ENCODE measurements at regions not wholly inside any gene's neighbourhood (a gene's known extent, or its start where the extent isn't known, plus 50 kb on each side); places are given as distances from the start of the nearest gene placed in this dataset.
"Not testable (repeated sequence)": the region's sequence is repeated elsewhere in the genome, so short reads cannot be mapped to it uniquely, and the experiment has no call there.

DNA sequence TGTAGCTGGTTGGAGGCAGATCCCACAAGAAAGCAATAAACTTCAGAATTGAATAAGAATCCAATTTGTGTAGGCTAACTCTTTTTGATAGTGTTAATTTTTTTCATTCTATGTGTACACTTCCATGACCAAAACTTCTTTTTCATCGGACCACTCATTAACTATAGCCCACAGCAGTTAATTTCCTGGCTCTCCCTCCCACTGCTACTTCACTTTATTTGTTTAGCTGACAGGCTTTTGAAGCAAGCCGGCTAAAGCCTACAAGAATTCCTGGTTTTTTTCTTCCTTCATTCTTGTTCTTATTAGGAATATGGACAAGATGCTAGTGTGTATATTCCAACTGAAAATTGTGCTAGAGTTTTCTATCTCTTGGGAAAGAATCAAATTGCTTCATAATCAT lies 329.2 kb upstream of the CCNH start:
- DNase-seq = no peak

DNA sequence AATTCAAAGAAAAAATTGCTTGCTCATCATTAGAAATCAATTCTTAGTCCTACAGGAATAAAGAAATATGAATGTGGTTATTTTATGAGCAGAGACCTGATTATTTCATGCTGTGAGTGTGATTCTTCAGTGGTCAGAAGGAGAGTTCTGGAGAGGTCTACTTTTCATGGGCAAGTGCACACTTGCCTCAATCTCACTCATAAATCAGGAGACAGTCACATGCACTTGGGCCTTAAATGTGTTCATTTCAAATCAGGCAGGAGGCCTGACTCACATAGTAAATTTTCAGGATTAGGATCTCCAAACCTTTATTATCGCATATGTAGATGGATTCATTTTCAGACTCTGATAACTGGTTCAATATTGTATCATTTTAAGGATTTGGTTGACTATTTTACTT lies 323.2 kb upstream of the CCNH start:
- DNase-seq = no peak

DNA sequence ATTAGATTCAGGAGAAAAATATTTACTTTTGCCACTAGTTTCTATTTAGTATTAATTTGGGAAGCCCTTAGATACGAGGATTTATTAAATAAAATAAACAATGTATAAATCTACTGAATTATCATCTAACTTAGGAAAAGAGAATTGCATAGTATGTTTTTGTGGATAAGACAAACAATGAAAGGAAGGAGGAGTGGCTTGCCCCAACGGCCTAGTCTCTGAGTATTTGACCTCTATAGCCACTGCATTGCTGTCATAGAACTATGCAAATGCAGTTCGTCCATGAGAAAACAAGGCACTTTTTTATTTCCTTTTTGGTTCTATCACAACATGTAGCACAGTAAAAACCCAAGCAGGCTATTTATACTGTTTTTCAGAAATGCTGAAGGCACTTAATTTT lies 321.2 kb upstream of the CCNH start:
- no peak for DNase-seq

GRCh38 chr5:87732875-87733768 lies 320.4 kb upstream of the CCNH start:
- DNase-seq = no peak

GRCh38 chr5:87729781-87730180 lies 317.1 kb upstream of the CCNH start:
- DNase-seq = no peak

DNA sequence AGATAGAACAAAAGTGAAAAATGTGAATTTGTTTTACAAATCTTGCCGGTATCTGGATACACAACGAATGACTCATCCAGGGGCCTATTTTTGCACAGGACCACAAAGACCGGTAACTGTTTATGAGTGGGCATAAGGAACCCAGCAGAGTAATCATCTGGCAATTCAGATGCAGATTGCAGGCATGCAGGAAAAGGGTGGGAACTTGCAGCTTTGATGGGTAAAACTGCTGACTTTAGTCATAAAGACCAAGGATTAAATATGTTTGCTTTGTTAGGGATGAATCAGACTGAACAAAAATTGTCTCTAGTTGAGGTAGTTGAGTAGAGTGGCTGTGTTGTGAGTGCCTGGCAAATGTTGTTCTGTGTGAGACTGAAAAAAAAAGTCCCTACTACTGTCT lies 309.6 kb upstream of the CCNH start:
- DNase-seq = no peak

GRCh38 chr5:87718224-87718925 lies 305.6 kb upstream of the CCNH start:
- DNase-seq = not testable (repeated sequence)

GRCh38 chr5:87717761-87718160 lies 305.0 kb upstream of the CCNH start:
- no peak for DNase-seq

GRCh38 chr5:87705876-87706275 lies 293.1 kb upstream of the CCNH start:
- no peak for DNase-seq

GRCh38 chr5:87686975-87687374 lies 274.2 kb upstream of the CCNH start:
- no peak for DNase-seq

- no peak for DNase-seq
Measured at GRCh38 chr5:87686018-87686417, 273.3 kb upstream of the CCNH start.

- DNase-seq = no peak
Measured at GRCh38 chr5:87674235-87674634, 261.5 kb upstream of the CCNH start.

DNA sequence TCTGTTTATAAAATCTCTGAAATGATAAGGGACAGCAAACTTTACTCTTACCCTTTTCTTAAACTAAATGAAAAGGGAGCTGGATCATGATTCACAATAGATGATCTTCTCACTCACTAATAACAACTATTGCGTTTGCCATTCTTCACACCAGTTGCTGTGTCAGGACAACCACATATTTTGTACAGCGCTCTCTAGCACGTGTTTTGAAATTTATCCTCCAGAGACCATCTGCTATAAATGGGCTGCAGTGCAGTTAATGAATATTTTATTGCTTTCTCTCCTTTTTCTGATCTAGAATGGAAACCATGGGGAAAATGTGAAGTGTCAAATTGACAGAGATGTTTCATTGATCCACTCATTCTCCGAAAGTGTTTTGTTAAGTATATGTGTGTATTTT lies 258.4 kb upstream of the CCNH start:
- DNase-seq = no peak

GRCh38 chr5:87665166-87665565 lies 252.4 kb upstream of the CCNH start:
- DNase-seq = no peak

DNA sequence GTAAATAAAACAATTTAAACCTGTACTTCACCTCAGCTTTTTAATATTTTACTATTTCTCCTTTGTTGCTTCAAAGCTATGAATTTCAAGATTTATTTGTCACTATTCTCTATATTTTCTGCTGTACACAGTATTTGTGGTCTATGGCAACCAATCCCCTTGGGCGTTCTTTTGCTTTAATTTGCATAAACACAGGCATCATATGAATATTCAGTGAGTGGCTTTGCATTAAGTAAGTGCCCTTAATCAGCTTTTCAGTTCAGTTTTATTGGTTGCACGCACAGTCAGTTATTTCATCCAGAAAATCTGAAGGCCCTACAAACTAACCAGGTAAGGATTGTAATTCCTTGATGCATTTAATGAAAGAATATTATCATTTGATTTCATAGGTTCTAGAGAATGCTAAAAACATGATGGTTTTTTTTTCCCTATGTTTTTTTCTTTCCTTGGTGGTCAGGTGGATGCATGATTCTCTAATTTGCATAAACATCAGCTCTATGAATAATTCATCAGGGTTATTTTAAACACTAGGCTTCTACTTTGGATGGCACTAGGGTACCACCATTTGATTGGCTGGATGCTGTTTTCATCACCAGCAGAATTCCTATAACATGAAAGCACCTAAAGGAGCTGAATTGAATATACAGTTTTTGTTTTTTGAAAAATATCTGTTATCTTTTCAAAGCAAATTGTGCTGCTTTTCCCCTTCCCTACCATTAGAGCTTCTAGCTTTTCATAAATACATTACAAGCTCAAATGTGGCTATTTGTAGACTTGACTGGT lies 249.2 kb upstream of the CCNH start:
- DNase-seq = no peak

DNA sequence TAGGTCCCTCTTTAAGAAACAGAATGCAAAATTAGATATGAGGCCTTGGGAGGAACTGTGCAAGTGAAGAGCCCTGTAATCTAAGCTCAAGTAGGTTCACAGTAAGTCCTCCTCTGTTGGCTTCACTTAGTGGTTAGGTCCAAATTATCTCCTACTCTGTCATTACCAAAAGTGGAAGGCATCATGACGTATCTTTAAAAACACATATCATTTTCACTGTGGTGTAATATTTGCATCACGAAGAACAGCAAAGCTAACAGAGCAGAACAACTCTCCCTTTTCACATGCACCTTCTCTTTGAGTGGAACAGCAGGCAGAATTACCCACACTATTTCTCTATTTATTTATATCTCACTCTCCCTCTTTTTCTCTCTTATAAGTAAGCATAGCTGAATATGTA lies 240.5 kb upstream of the CCNH start:
- no peak for DNase-seq

GRCh38 chr5:87650284-87650683 lies 237.6 kb upstream of the CCNH start:
- no peak for DNase-seq

- no peak for DNase-seq
Measured at GRCh38 chr5:87649455-87649854, 236.7 kb upstream of the CCNH start.

DNA sequence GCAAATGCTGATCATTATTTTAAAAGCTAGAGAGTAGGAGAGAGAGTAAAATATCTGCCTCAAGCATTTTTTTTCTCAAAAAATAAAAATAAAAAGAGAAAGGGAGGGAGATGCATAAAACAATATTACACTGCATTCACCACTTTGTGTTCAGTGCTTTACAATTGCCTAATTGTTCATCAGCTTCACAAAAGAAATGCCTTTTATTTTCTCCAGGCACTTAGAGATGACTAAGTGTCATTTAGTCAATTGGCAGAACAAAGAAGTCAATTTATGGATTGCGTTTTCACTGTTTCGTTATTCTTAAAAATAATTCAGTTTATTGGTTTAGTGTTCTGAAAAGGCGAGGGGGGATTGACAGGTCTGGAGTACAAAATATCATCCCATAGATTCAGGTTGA lies 232.5 kb upstream of the CCNH start:
- DNase-seq = no peak

- no peak for DNase-seq
Measured at GRCh38 chr5:87640902-87641301, 228.2 kb upstream of the CCNH start.

DNA sequence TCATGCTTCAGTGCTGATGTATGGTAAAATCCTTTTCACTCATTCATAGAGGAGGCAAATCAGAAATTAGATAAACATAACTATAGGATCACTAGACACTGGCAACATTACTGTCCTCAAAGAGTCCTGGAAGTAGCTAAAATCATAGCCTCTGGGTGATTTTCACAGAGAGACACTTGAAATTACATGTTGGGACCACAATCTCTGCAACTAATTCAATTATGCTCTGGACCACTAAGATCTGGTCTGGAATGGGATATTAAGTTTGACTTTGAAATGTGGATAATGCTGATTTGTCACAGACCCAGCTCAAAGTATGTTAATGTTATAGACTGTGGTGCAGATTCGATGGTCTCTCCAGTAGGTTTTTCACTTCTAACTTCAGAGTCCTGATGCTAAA lies 214.6 kb upstream of the CCNH start:
- DNase-seq = no peak

DNA sequence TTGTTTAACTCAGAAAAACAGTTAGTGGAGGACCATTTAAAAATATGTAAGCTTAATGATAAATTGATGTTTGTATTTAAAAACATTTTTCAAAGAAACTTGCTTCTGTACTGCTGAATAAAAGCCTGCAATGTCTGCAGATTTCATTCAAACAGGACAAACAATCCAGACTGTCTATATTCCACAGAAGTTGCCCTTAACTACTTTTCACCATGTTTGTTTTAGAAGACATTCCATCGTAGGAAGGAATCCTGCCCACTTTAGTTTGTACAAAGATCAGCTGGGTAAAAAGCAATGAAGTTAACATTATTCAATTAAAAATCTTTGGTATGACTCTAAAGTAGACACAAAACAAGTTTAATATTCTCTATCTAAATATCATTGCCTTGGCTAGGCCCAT lies 195.7 kb upstream of the CCNH start:
- DNase-seq = no peak

- no peak for DNase-seq
Measured at GRCh38 chr5:87605663-87606062, 192.9 kb upstream of the CCNH start.

DNA sequence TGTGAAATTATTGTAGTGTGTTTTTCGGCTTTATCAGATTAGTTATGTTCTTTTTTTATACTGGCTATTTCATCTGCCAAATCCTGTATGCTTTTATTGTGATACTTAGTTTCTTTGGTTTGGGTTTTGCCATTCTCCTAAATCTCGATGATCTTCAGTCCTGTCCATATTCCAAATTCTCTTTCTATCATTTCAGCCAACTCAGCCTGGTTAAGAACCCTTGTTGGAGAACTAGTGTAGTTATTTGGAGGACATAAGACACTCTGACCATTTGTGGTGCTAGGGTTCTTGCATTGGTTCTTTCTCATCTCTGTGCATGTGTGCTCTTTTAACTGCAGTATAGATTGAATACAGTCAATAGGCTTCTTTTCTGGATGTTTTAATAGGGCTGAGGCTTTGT lies 187.0 kb upstream of the CCNH start:
- DNase-seq = no peak

Data from activated CD8-positive, alpha-beta memory T cell treated with anti-CD3 and anti-CD28 coated beads, Interleukin-2, amount 50 U/mL, for 48 hours (primary cell).